ENCODE measurements at regions not wholly inside any gene's neighbourhood (a gene's known extent, or its start where the extent isn't known, plus 50 kb on each side); places are given as distances from the start of the nearest gene placed in this dataset.

GRCh38 chr17:72507370-72507769 is 386.6 kb downstream of the SOX9 start:
- no peak for DNase-seq

- DNase-seq = no peak
Observed at GRCh38 chr17:72510351-72511016, 389.7 kb downstream of the SOX9 start.

- DNase-seq = no peak
Observed at GRCh38 chr17:72511242-72511641, 390.4 kb downstream of the SOX9 start.

GRCh38 chr17:72511874-72512273 is 391.1 kb downstream of the SOX9 start:
- DNase-seq = no peak

GRCh38 chr17:72512649-72513556 is 392.1 kb downstream of the SOX9 start:
- DNase-seq = no peak

GRCh38 chr17:72514321-72514861 is 393.6 kb downstream of the SOX9 start:
- no peak for DNase-seq

- no peak for DNase-seq
Observed at GRCh38 chr17:72514891-72515290, 394.1 kb downstream of the SOX9 start.

GRCh38 chr17:72515291-72516065 is 394.7 kb downstream of the SOX9 start:
- no peak for DNase-seq

- no peak for DNase-seq
Observed at GRCh38 chr17:72516772-72517399, 396.1 kb downstream of the SOX9 start.

GRCh38 chr17:72517413-72518158 is 396.8 kb downstream of the SOX9 start:
- no peak for DNase-seq

GRCh38 chr17:72518159-72518732 is 397.4 kb downstream of the SOX9 start:
- no peak for DNase-seq

GRCh38 chr17:72518753-72519597 is 398.2 kb downstream of the SOX9 start:
- DNase-seq = no peak

GRCh38 chr17:72519598-72519936 is 398.7 kb downstream of the SOX9 start:
- DNase-seq = no peak

GRCh38 chr17:72520665-72521303 is 400.0 kb downstream of the SOX9 start:
- DNase-seq = no peak

GRCh38 chr17:72523491-72523890 is 402.7 kb downstream of the SOX9 start:
- DNase-seq = no peak

GRCh38 chr17:72525225-72526015 is 404.6 kb downstream of the SOX9 start:
- no peak for DNase-seq

GRCh38 chr17:72526769-72527168 is 405.9 kb downstream of the SOX9 start:
- no peak for DNase-seq

- no peak for DNase-seq
Observed at GRCh38 chr17:72527789-72528188, 407.0 kb downstream of the SOX9 start.

GRCh38 chr17:72528683-72529082 is 407.9 kb downstream of the SOX9 start:
- DNase-seq = no peak
